Endothelial cell of umbilical vein (primary cell): ENCODE measurements at regions not wholly inside any gene's neighbourhood (a gene's known extent, or its start where the extent isn't known, plus 50 kb on each side); places are given as distances from the start of the nearest gene placed in this dataset.

Experiments
- BruUV-seq: library from RNA; stranded (reverse); fragments of 400-500 nt; replicated peaks from 2 replicates; lab custom pipeline; 2021; lab: Mats Ljungman, UMichigan
- CTCF ChIA-PET: fragments of 300-600, 350-600 bp; sonication (Branson Sonifier 250); formaldehyde crosslinking; loops from one replicate; lab custom pipeline; 2021; ENCODE audit warnings: antibody characterized with exemption, inconsistent platforms; lab: Charles Lee
- POLR2A ChIA-PET: fragments of 300-600, 350-600 bp; sonication (Branson Sonifier 250); formaldehyde crosslinking; loops from one replicate; lab custom pipeline; 2021; ENCODE audit warnings: antibody characterized with exemption, inconsistent platforms; lab: Charles Lee
- DNase-seq: peaks from one replicate; pipeline ENCODE4 v3.0.0-alpha.2; 2011; ENCODE audit warnings: low read depth, low spot score
- FAIRE-seq: peaks from 2 replicates; lab custom pipeline; 2011; peaks lifted over from hg19 to GRCh38; lab: Jason Lieb, UNC
- H2AFZ ChIP-seq: 2 replicates; pipeline ENCODE4 v1.6.0; 2012; ENCODE audit warnings: low read depth, low read length, control low read depth, inconsistent platforms
- H3K27ac ChIP-seq: 2 replicates; pipeline ENCODE4 v1.5.1; 2011; ENCODE audit warnings: low read depth, mild to moderate bottlenecking, control low read depth, low read length, moderate library complexity; ENCODE audit not compliant: insufficient read depth
- H3K27me3 ChIP-seq, 2 experiments: 2 replicates each; pipeline versions ENCODE4 v1.6.0 to v1.6.1; 2011; ENCODE audit warnings: low read length in 2 of 2, mixed read lengths in 1 of 2; ENCODE audit not compliant: control insufficient read depth in 2 of 2, insufficient read depth in 2 of 2
- H3K36me3 ChIP-seq, 2 experiments: 2 replicates in 1 of 2; 3 replicates in 1 of 2; pipeline ENCODE4 v1.5.1; 2011; ENCODE audit warnings: low read length in 2 of 2, mild to moderate bottlenecking in 1 of 2, moderate library complexity in 1 of 2; ENCODE audit not compliant: control insufficient read depth in 2 of 2, insufficient read depth in 2 of 2; ENCODE audit errors: extremely low read depth in 1 of 2
- H3K4me1 ChIP-seq: 3 replicates; pipeline ENCODE4 v1.5.1; 2011; ENCODE audit warnings: mild to moderate bottlenecking, low read length; ENCODE audit not compliant: control insufficient read depth, insufficient read depth; ENCODE audit errors: extremely low read depth
- H3K4me2 ChIP-seq: 2 replicates; pipeline ENCODE4 v1.6.1; 2011; ENCODE audit warnings: low read length, control low read depth, mixed read lengths; ENCODE audit not compliant: insufficient read depth
- H3K4me3 ChIP-seq, 3 experiments: fragments of 200-600 bp in 1 of 3; sonication (generic), shearing (Covaris generic) in 1 of 3; replicated peaks in 1 of 3; 2 replicates each; pipeline ENCODE4 v1.5.1; 2011 to 2016; ENCODE audit warnings: control low read depth in 3 of 3, low read length in 3 of 3, mild to moderate bottlenecking in 2 of 3, inconsistent platforms in 1 of 3, low read depth in 1 of 3, moderate library complexity in 1 of 3; ENCODE audit not compliant: insufficient read depth in 1 of 3
- H3K79me2 ChIP-seq: 2 replicates; pipeline ENCODE4 v1.6.0; 2012; ENCODE audit warnings: low read length, inconsistent platforms; ENCODE audit not compliant: control insufficient read depth, insufficient read depth
- H3K9ac ChIP-seq: replicated peaks from 2 replicates; pipeline ENCODE3; 2011; ENCODE audit warnings: low read length, control low read depth; ENCODE audit not compliant: insufficient read depth; ENCODE audit errors: extremely low read depth
- H3K9me1 ChIP-seq: replicated peaks from 3 replicates; pipeline ENCODE4 v1.6.0; 2011; ENCODE audit warnings: mild to moderate bottlenecking, low read length; ENCODE audit not compliant: control insufficient read depth, insufficient read depth; ENCODE audit errors: extremely low read depth
- H3K9me3 ChIP-seq: replicated peaks from 2 replicates; pipeline ENCODE4 v1.5.1; 2012; ENCODE audit warnings: low read length, inconsistent platforms; ENCODE audit not compliant: control insufficient read depth, insufficient read depth
- H4K20me1 ChIP-seq: replicated peaks from 2 replicates; pipeline ENCODE3; 2011; ENCODE audit warnings: mild to moderate bottlenecking, low read length; ENCODE audit not compliant: control insufficient read depth, insufficient read depth; ENCODE audit errors: extremely low read depth
- CTCF ChIP-seq, 2 donors: IDR thresholded peaks; 1 replicate in 1 of 2; 2 replicates in 1 of 2; pipeline ENCODE4 v1.5.1; 2011; ENCODE audit warnings: low read length in 2 of 2, mild to moderate bottlenecking in 2 of 2, moderate library complexity in 2 of 2, control low read depth in 1 of 2, inconsistent platforms in 1 of 2, low read depth in 1 of 2; ENCODE audit not compliant: insufficient read depth in 1 of 2; ENCODE audit errors: extremely low read depth in 1 of 2
- EZH2 ChIP-seq: IDR thresholded peaks from 2 replicates; pipeline ENCODE4 v1.6.1; 2012; ENCODE audit warnings: borderline replicate concordance, low read depth, mild to moderate bottlenecking, moderate library complexity, low read length, inconsistent platforms; ENCODE audit not compliant: severe bottlenecking
- FOS ChIP-seq: IDR thresholded peaks from 2 replicates; pipeline ENCODE4 v1.6.1; 2011; ENCODE audit warnings: mild to moderate bottlenecking, low read length, moderate library complexity, borderline replicate concordance; ENCODE audit not compliant: insufficient read depth
- GATA2 ChIP-seq: IDR thresholded peaks from 2 replicates; pipeline ENCODE4 v1.7.0; 2011; ENCODE audit warnings: low read depth, mild to moderate bottlenecking, moderate library complexity, mixed read lengths, low read length; ENCODE audit not compliant: insufficient read length, insufficient read depth
- JUN ChIP-seq: IDR thresholded peaks from 2 replicates; pipeline ENCODE4 v1.6.1; 2011; ENCODE audit warnings: borderline replicate concordance, low read depth; ENCODE audit not compliant: insufficient read length, insufficient read depth
- MAX ChIP-seq: IDR thresholded peaks from 2 replicates; pipeline ENCODE4 v1.6.1; 2011; ENCODE audit not compliant: insufficient read depth, insufficient read length
- MYC ChIP-seq: IDR thresholded peaks from one replicate; pipeline ENCODE4 v1.6.1; 2011; ENCODE audit warnings: mild to moderate bottlenecking, low read depth, low read length
- POLR2A ChIP-seq: IDR thresholded peaks from 2 replicates; pipeline ENCODE4 v1.6.1; 2012; ENCODE audit warnings: low read depth, mild to moderate bottlenecking, control low read depth, low read length
- POLR2AphosphoS5 ChIP-seq: IDR thresholded peaks from 2 replicates; pipeline ENCODE4 v1.6.1; 2012; ENCODE audit warnings: low read depth, mild to moderate bottlenecking, control low read depth, low read length, moderate library complexity; ENCODE audit not compliant: insufficient read depth
- dilution Hi-C: fragments of 300-500 bp; cut with MboI; formaldehyde crosslinking; loops from one replicate; pipeline ENCODE4 v1.15.0; 2019; ENCODE audit warnings: low sequenced_read_pairs; ENCODE audit not compliant: extremely low pct_ligation_motif_present
- intact Hi-C: fragments of 100-400 bp; cut with micrococcal nuclease; formaldehyde crosslinking; loops from one replicate; pipeline ENCODE4 v1.10.0; 2022

DNA sequence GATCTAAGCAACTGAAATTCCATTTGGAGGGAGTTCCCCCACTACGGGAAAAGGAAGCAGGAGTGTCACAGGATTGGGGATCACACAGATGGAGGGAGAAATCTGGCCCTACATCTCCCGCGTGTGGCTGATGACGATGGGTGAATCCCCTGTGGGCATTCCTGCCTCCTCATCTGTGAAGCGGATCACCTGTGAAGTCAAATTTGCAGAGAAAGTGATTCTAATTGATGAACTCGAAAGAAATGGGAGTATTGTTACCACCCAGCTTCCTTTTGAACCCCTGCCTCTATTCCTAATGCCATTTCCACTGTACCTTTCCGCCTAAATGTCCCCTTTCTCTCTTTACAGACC lies 92.0 kb downstream of the CMPK2 start:
- dilution Hi-C loops: no loop called here
- Histone ChIP-seq H3K9ac (no peak overlapping the region), H3K9me3 (no peaks in the 10 kb centered on the region), H3K4me3 (no peak overlapping the region), H3K36me3 (no peaks in the 10 kb centered on the region), H3K4me2 (no peak overlapping the region), H3K4me1 (no peaks in the 10 kb centered on the region), H3K9me1 (no peaks in the 10 kb centered on the region), H3K27ac (no peak overlapping the region), H3K79me2 (no peaks in the 10 kb centered on the region), H2AFZ (no peak overlapping the region), H4K20me1 (no peaks in the 10 kb centered on the region), H3K27me3 (no peaks in the 10 kb centered on the region)
- DNase-seq (no peak), FAIRE-seq (no peak)
- POLR2A ChIA-PET: no interaction called here
- no peak for TF ChIP-seq MYC
- TF ChIP-seq POLR2A: no peak
- TF ChIP-seq POLR2AphosphoS5: no peak
- TF ChIP-seq EZH2: no peak
- no peak for TF ChIP-seq MAX
- TF ChIP-seq JUN: no peak
- CTCF ChIA-PET: interaction anchor here (1.1 kb wide), 1 partner anchor 23 kb away, joined by 4 read pairs; no protein-coding TSS in a partner anchor
- no TSS peak for BruUV-seq
- intact Hi-C loops: loop anchor here (1.0 to 2.0 kb wide), 2 partner anchors 53 to 420 kb away; no protein-coding TSS in a partner anchor

DNA sequence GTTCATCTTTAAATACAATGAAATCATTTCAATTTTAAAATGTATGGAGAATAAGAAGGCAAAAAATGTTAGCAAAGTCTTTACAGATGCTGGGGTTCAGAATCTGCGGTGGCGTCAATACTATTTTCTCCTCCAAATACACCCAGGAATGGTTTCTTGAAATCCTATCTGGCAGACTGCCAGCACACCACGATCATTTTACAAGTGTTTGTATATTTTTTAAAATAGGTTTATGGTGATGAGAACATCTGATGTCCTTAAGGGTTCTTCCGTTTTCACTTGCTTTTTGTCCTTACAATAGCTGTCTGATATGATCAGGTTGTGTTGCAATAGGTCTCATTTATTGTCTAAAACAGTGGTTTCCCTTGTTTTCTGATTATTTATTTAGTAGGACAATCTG lies 89.6 kb downstream of the CMPK2 start:
- DNase-seq: no peak
- ChIA-PET POLR2A (no interaction called here), CTCF (no interaction called here)
- Histone ChIP-seq H3K4me2 (no peak overlapping the region), H4K20me1 (no peaks in the 10 kb centered on the region), H2AFZ (no peak overlapping the region), H3K27me3 (no peaks in the 10 kb centered on the region), H3K79me2 (no peaks in the 10 kb centered on the region), H3K9ac (no peak overlapping the region), H3K4me1 (peaks cover 2% of the 10 kb centered on the region), H3K27ac (no peak overlapping the region), H3K36me3 (no peaks in the 10 kb centered on the region), H3K9me1 (no peaks in the 10 kb centered on the region), H3K9me3 (no peaks in the 10 kb centered on the region), H3K4me3 (no peak overlapping the region)
- FAIRE-seq: no peak
- BruUV-seq: no TSS peak
- TF ChIP-seq GATA2 (no peak), POLR2AphosphoS5 (no peak), JUN (no peak), FOS (no peak), EZH2 (no peak), MAX (no peak), MYC (no peak), POLR2A (no peak), CTCF (IDR thresholded peaks at IDR 0.05; ENCODE audit: extremely low read depth in 1 of 2, insufficient read depth in 1 of 2, low read depth in 1 of 2, low read length in 2 of 2) (no peak)
- dilution Hi-C loops: no loop called here
- intact Hi-C loops: no loop called here
